GM19193 (cell line): ENCODE measurements at regions not wholly inside any gene's neighbourhood (a gene's known extent, or its start where the extent isn't known, plus 50 kb on each side); places are given as distances from the start of the nearest gene placed in this dataset.

Experiments
- POLR2A ChIP-seq: IDR thresholded peaks from 4 replicates; pipeline ENCODE4 v1.6.1; 2011; ENCODE audit not compliant: insufficient read depth, insufficient read length; ENCODE audit errors: extremely low read depth

DNA sequence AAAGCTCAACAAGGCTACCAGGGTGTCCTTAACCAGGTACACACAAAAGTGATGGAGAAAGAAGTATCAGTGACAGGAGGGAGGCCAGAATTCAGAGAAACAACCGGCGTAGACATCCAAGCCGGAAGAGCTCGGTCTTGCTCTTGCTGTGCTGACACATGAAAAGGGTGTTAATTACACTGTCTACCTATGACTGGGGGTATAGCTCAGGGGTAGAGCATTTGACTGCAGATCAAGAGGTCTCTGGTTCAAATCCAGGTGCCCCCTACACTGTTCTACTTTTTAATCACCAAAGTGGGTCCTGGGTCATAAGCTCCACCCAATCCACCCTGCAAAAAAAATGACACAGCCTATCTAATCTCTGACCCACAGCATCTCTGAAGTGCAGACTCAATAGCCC is 86.9 kb upstream of the ZNF746 start:
- no peak for TF ChIP-seq POLR2A

DNA sequence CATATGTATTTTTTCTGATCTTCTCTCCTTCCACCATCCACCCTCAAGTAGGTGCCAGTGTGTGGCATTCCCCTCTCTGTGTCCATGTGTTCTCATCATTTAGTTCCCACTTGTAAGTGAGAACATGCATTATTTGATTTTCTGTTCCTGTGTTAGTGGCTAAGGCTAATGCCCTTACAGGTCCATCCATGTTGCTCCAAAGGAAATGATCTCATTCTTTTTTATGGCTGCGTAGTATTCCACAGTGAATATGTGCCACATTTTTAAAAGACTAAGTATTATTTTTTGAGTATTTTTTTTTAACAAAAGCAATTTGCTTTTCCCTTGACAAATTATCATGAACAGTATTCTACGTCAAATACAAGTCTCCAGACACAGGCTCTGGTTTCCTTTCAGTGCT is 86.4 kb upstream of the ZNF746 start:
- TF ChIP-seq POLR2A, result no peak

DNA sequence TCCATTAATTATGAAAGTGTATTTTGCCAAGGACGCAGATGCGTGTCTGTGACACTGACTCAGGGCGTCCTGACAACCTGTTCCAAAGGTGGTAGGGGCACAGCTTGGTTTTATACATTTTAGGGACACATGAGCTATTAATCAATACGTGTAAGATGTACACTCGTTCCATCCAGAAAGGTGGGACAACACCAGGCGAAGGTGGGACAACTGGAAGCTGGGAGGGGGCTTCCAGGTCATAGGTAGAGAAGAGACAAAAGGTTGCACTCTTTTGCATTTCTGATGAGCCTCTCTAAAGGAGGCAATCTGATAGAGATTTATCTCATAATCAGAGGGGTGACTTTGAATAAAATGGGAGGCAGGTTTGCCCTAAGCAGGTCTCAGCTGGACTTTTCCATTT is 82.7 kb upstream of the ZNF746 start:
- TF ChIP-seq POLR2A, result no peak

DNA sequence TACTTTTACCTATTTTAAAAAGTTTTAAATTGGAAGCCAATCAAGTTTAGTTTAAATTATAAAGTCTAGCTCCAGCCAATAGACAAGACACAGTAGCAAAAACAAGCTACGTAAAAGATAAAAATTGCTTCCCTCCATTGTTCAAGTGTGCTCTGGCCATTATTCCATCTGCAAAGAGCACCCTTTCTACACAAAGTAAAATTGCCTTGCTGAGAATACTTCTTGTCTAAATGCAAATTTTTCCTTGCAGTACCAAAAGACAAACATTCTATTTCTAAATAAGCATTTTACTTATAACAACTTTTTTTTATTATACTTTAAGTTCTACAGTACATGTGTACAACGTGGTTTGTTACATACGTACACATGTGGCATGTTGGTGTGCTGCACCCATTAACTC is 75.9 kb upstream of the ZNF746 start:
- no peak for TF ChIP-seq POLR2A

DNA sequence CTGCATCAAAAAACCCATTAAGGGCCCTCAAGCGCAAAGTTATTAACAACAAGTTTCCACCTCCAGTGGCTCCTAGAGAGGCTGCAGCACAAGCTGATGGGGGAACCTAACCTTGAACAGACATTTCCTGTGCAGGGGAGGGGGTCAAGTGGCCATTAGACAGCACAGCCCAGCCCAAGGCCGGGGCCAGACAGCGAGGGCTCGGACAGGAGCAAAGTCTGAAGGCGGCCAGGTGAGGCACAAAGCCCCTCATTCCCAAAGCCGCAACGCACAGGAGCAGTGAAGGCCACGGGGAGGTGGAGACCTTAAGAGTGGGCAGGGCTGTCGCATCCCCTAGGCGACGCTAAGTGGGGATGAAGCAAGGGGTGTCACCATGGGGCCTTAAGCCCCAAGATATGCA is 73.2 kb upstream of the ZNF746 start:
- no peak for TF ChIP-seq POLR2A

DNA sequence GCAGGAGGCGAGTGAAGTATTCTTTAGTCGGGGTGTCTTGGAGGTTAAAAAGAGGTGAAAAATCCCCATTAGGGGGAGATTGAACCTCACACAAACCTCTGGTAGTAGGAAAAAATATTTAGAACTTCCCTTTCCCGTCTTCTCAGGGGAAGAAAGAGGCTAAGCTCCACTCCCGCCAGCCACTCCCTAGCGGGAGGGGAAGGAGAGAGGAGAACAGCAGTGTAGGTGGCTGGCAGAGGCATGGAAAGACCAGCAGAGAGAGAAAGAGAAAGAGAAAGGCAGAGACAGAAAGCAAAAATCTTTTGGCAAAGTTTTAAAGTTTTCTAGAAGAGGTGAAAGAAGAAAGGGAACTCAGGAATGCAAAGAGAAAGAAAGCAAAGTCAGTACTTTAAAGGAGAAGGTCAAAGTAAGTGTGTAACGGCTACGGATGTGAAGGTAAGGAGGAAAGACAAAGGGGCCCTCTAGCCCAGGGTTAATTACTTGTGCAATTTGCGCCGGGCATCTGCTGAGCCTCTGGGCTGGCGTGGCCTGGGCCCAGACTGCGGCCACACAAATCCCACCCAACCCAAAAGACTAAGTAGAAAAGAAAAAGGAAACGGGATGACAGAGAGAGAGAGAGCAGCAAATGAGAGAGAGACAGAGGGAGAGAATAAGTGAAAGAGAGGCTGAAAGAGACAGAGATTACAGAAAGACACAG is 72.3 kb upstream of the ZNF746 start:
- TF ChIP-seq POLR2A, result no peak

DNA sequence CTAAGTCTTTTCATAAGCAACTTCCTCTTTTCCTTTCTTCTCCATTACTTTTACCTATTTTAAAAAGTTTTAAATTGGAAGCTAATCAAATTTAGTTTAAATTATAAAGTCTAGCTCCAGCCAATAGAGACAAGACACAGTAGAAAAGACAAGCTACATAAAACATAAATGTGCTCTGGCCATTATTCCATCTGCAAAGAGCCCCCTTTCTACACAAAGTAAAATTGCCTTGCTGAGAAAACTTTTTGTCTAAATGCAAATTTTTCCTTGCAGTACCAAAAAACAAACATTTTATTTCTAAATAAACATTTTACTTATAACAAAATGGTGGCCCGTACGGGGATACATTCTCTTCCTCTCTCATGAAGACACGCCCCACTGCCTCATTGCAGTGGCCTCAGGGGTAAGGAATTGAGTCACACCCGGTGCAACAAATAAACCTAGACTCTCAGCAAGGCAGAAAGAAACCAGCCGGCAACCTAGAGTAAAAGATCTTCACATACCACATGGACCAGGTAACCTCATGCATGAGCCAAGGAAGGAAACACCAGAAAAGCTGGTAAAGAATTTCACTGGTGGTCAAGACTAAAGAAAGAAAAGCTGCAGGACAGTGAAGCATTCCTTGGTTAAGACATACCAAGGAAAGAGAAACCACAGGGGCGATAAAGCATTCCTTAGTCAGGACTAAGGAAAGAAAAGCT is 71.6 kb upstream of the ZNF746 start:
- no peak for TF ChIP-seq POLR2A

DNA sequence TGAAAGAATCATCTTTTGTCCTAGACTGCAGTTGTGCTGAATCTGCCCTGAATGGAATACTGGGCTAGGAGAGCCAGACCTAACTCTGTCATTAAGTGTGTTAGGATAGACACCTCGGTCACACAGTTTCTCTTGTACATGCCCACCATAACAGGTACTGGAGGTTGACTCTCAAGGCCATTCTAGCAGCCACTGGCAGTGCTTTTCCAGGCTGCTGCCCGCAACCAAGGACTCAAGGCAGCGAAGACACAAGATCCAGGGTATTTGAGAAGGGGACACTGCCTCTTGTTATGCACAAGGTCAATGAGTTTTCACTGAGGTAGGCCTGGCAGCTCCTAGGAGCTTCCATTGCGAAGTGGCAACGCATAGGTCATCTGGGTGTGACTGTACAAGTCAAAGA is 70.6 kb upstream of the ZNF746 start:
- no peak for TF ChIP-seq POLR2A

DNA sequence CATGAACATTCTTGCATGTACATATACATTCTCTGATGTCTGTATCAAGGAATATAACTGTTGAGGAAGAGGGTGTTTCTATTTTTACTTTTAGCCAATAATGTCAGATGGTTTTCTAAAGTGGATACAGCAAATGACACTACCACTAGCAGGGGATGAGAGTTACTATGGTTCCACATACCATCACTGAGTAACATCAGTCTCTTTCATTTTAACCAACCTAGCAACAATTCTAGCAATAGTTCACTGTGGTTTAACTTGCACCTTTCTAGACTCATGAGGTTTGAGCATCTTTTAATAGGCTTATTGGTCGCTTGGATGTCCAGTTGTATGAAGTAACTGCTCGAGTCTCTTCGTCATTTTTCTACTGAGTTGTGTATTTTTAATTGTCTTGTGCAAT is 68.5 kb upstream of the ZNF746 start:
- no peak for TF ChIP-seq POLR2A

DNA sequence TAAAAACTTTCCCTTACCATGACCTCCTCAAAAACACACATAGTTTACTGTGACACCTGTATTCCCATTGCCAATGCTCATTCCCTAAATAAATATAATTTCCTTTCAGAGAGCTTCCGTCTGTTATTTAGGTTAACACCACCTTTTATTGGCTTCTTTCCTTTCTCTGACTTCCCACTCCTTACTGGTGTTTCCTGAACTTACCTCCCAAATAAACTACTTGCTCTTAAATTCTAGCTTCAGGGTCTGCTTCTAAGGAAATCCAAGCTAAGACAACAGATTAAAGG is 67.4 kb upstream of the ZNF746 start:
- no peak for TF ChIP-seq POLR2A

DNA sequence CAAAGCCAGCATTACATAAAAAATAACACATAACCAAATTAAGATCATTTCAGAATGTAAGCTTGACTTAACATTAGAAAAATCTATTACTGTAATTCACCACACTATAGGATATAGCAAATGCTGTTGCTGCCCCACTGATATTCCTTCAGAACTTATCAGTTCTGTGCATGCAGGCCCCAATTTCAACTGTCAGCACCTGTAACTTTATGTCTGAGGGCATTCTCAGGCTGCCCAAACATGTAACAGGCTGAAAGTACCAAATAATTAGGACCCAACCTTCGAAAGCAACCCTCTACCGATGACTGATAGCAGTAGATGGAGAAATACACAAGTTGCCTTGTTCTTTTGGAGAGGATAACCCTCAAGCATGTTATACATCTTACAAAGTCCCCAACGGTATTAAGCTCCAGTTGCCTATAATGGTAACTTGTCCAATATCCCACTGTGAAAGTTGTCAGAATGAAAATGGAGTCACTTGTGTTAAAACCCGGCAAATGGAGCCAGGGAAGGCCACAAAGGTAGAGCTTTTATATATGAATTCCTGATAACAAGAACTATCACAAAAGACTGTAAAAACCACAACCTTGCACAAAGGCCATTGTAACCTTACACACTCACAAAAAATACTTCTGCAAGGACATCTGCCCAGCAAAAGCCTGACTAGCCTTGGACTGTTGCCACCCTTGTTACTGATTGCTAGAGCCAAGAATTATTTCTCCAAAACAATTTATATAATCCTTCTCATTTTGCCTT is 66.9 kb upstream of the ZNF746 start:
- TF ChIP-seq POLR2A, result no peak

DNA sequence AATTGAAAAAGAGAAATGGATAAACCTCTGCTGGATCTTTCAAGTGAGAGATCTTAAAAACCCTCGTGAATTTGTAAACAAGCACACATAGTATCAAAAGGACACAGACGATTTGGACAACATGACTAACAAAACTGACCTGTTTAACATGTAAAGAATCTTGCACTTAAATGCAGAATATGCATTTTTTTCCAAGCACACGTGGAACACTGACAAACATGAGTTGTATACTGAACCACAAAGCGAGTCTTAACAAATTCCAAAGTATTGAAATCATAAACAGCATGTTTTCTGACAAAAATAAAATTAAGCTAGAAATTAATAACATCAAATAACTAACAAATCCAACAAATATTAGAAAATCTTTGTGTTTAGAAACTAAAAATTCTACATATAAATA is 65.0 kb upstream of the ZNF746 start:
- no peak for TF ChIP-seq POLR2A

DNA sequence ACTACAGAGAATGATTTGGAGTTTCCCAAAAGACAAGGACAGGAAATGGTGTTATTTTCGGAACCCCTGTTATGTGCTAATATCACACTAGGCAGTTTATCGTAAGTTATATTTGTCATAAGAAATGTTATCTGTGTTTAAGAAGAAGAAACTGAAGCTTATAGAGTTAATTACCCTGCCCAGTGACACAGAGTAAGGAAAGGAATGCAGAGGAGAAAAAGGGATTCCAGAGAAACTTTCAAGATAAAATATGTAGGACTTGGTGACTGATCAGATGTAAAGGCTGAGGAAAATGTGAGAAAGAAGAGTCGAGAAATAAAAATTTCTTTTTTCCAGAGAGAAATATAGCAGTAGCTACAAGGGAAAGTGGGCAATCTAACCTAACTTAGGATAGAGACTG is 63.5 kb upstream of the ZNF746 start:
- no peak for TF ChIP-seq POLR2A

DNA sequence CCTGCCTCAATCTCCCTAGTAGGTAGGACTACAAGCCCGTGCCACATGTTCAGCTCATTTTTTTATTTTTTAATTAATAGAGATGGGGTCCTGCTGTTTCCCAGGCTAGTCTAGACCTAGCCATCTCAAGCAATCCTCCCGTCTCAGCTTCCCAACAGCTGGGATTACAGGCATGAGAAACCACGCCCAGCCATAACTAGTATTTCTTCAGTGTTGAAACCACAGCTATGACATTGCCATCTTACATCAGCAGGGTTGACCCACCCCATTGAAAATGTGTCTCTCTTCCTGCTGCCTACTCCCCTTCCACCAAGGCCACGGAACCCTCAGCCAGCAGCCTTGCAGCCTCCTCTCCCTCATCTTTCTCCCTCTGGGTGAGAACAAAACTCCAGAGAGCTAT is 62.1 kb upstream of the ZNF746 start:
- TF ChIP-seq POLR2A, result no peak

DNA sequence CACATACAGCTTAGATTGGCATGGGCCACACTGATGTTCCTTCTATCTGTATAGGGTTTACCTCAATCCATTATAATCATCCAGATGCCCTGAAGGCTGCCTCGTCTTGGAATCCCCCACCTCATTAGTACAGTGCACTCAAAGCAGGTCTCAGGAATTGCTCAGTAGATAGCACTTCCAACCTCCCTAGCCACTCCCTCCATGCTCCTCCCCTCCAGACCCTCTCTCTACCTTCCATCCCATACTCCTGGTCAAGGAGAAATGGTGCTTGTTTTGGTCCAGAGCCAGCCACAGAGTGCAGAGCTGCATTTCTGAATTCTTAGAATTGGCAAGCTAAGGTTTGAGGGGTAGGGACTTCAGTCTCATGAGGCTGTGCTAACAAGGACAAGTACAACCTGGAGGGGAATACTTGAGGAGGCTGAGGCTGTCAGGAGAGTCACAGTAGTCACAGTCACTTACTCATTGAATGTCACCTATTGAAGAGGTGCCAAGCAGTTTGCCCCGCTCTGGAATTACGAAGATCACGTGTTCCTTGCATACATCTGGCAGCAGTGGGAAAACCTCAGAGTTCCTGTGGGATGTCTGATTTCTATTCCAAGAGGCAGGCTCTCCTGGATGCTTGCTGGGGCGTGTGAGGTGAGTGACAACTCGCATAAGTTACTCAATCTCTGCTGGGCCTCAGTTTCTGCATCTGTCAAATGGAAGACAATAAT is 60.7 kb upstream of the ZNF746 start:
- TF ChIP-seq POLR2A, result no peak
